GM23338 (cell line): ENCODE measurements at regions not wholly inside any gene's neighbourhood (a gene's known extent, or its start where the extent isn't known, plus 50 kb on each side); places are given as distances from the start of the nearest gene placed in this dataset.

Experiments used
- ATAC-seq: fragments of 200-7000 bp; cut with Tn5 transposase; 3 replicates; pipeline ENCODE4 v1.9.1; 2020
- DNase-seq: peaks from one replicate; pipeline ENCODE4 v3.0.0-alpha.2; 2015; ENCODE audit warnings: low spot score
- H2AFZ ChIP-seq: fragments of 200-600 bp; sonication (generic); 2 replicates; pipeline ENCODE4 v1.8.0; 2016; ENCODE audit warnings: antibody characterized with exemption, mild to moderate bottlenecking, moderate library complexity
- H3F3A ChIP-seq: fragments of 200-600 bp; sonication (generic); replicated peaks from 2 replicates; pipeline ENCODE4 v1.8.0; 2017; ENCODE audit warnings: antibody characterized with exemption, mixed run types, low read depth
- H3K27ac ChIP-seq: fragments of 200-600 bp; sonication (generic); 2 replicates; pipeline ENCODE4 v1.6.1; 2016; ENCODE audit warnings: low read depth
- H3K27me3 ChIP-seq: fragments of 200-600 bp; sonication (generic); 2 replicates; pipeline ENCODE4 v1.8.0; 2016; ENCODE audit warnings: mild to moderate bottlenecking, mixed run types, moderate library complexity; ENCODE audit not compliant: insufficient read depth
- H3K36me3 ChIP-seq: fragments of 200-600 bp; sonication (generic); 2 replicates; pipeline ENCODE4 v1.8.0; 2016; ENCODE audit warnings: mild to moderate bottlenecking; ENCODE audit not compliant: insufficient read depth
- H3K4me1 ChIP-seq: fragments of 200-600 bp; sonication (generic); 2 replicates; pipeline ENCODE4 v1.8.0; 2016; ENCODE audit warnings: mild to moderate bottlenecking, moderate library complexity; ENCODE audit not compliant: insufficient read depth
- H3K4me2 ChIP-seq: fragments of 200-600 bp; sonication (generic); 2 replicates; pipeline ENCODE4 v1.7.1; 2017; ENCODE audit warnings: mixed run types
- H3K4me3 ChIP-seq: fragments of 200-600 bp; sonication (generic); 2 replicates; pipeline ENCODE4 v1.6.1; 2016; ENCODE audit warnings: mixed run types
- H3K79me2 ChIP-seq: fragments of 200-600 bp; sonication (generic); replicated peaks from 2 replicates; pipeline ENCODE4 v1.8.0; 2017; ENCODE audit warnings: mild to moderate bottlenecking; ENCODE audit not compliant: insufficient read depth
- H3K9me2 ChIP-seq: fragments of 200-600 bp; sonication (generic); 2 replicates; pipeline ENCODE4 v1.8.0; 2017; ENCODE audit not compliant: insufficient read depth
- H4K20me1 ChIP-seq: fragments of 200-600 bp; sonication (generic); replicated peaks from 2 replicates; pipeline ENCODE4 v1.8.0; 2017; ENCODE audit warnings: mild to moderate bottlenecking; ENCODE audit not compliant: insufficient read depth
- H3K27ac Mint-ChIP-seq: 2 replicates; pipeline ENCODE4 v1.8.0; 2020; ENCODE audit warnings: inconsistent platforms, mild to moderate bottlenecking, moderate library complexity, mixed read lengths
- H3K27me3 Mint-ChIP-seq: 3 replicates; pipeline ENCODE4 v1.8.0; 2022; ENCODE audit warnings: low read depth, mild to moderate bottlenecking, moderate library complexity, mixed read lengths, inconsistent platforms; ENCODE audit not compliant: insufficient read depth, poor library complexity
- H3K36me3 Mint-ChIP-seq: 3 replicates; pipeline ENCODE4 v1.8.0; 2021; ENCODE audit warnings: low read depth, mild to moderate bottlenecking, inconsistent platforms, moderate library complexity, mixed read lengths
- H3K4me1 Mint-ChIP-seq: 3 replicates; pipeline ENCODE4 v1.8.0; 2020; ENCODE audit warnings: mild to moderate bottlenecking, inconsistent platforms, mixed read lengths
- H3K4me3 Mint-ChIP-seq: 3 replicates; pipeline ENCODE4 v1.8.0; 2021; ENCODE audit warnings: moderate library complexity, mild to moderate bottlenecking, inconsistent platforms, mixed read lengths
- H3K9me3 Mint-ChIP-seq: 3 replicates; pipeline ENCODE4 v1.8.0; 2020; ENCODE audit warnings: moderate library complexity, mild to moderate bottlenecking, inconsistent platforms, mixed read lengths
- JUNB ChIP-seq: IDR thresholded peaks from one replicate; pipeline ENCODE4 v1.6.1; 2016; ENCODE audit warnings: antibody characterized with exemption; ENCODE audit not compliant: unreplicated experiment
- NANOG ChIP-seq: IDR thresholded peaks from 2 replicates; pipeline ENCODE4 v1.6.1; 2016; ENCODE audit warnings: antibody characterized with exemption, borderline replicate concordance
- POLR2AphosphoS5 ChIP-seq: IDR thresholded peaks from 2 replicates; pipeline ENCODE4 v1.6.1; 2016; ENCODE audit warnings: antibody characterized with exemption, low read depth
- ZNF462 ChIP-seq: fragments of 250-450 bp; sonication (Bioruptor Pico); IDR thresholded peaks from 2 replicates; pipeline ENCODE4 v1.5.0; 2020; ENCODE audit warnings: mild to moderate bottlenecking, moderate library complexity
- TF ChIP-seq, protein P1 (sequence below), 2 experiments: fragments of 200-600 bp in 1 of 2; sonication (generic) in 1 of 2; conservative IDR thresholded peaks; 2 replicates each; pipeline versions ENCODE4 v1.5.1 to v1.6.1; 2016 to 2017; ENCODE audit warnings: antibody characterized with exemption in 2 of 2, low read depth in 2 of 2, mild to moderate bottlenecking in 2 of 2, moderate library complexity in 1 of 2

DNA sequence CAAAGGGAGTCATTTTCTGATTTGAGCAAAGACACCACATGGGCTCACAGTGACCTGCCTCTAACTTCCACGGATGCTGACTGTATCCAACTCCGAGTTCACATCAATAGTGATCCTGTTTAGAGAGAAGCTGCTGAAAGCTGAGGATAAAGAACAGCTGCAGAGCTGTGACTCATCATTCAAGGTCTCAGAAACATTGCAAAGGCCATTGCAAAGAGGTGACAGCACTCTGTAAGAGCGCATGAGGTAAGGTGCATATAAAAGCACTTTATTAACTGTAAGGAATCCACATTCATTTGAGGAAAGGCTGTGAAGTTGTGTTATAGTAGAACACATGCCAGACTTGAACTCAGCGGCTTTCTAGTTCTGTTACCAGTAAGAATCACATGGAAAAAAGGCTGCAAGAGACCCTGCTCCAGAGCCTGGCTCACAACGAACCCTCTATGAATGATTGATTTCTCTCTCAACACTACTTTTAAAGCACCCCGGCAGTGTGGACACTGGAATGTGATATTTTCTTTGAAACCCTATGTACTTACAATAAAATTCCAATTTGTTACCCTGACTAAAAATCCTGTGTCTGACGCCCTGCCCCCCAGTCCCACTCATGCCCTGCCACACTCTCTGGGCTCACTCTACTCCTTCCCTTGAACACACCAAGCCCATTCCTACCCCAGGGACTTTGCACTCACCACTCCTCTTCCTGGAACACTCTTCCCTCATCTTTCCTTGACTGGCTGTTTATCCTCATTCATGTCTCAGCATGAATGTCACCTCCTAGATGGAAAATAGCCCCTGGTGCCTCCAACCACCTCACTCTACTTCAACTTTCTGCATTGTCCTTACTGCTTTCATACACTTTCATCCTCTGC is 111.2 kb downstream of the LSM3 start:
- H3K27ac ChIP-seq = no peak overlapping the region
- H3K27ac Mint-ChIP-seq = peak overlapping the region; percentile 1; the same call in 1 of the 2 replicates

DNA sequence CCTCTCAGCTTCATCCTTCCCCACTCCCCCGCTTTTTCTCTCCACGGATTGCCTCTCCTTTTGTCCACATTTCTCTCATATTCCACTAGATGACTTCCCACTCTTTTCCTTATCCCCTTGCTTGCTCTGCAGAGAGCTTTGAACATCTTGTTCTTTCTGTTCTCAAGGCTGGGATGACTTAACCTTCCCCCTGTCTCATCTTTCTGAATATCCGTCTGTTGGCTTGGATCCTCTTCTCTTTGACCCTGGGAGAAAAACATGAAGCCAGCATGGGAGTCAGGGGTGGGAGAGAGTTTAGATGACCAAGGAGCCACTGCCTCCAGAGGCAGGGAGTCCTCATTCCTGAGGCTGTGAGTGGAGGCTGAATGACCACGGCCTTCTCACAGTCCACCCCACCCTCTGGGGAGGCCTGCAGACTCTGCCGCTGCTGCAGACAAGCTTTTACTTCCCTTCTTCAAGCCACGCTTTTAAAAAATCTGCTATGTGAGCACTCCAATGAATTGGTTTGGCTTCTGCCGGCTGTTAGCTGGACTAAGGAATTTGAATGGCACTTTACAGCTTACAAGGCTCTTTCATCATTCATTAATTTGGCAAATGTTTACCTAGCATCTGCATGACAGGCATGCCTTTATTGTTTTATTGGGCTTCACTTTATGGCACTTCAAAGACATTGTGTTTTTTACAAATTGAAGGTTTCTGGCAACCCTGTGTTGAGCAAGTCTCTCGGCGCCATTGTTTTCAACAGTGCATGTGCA is 111.6 kb upstream of the SLC6A6 start:
- Mint-ChIP-seq H3K27ac (no peak overlapping the region), H3K36me3 (no peaks in the 10 kb centered on the region), H3K4me1 (peaks cover 42% of the 10 kb centered on the region), H3K4me3 (no peak overlapping the region), H3K27me3 (peaks cover 7% of the 10 kb centered on the region), H3K9me3 (no peaks in the 10 kb centered on the region; the same call in 2 of the 3 replicates)
- Histone ChIP-seq H3K9me2 (0 out of 2 replicates have a peak, but pooled peaks cover 3% of the 10 kb centered on the region), H4K20me1 (no peaks in the 10 kb centered on the region), H3K4me2 (peak overlapping the region; percentile 29; the same call in 1 of the 2 replicates), H2AFZ (peak overlapping the region; percentile 52), H3K27ac (no peak overlapping the region), H3K27me3 (no peaks in the 10 kb centered on the region), H3F3A (no peaks in the 10 kb centered on the region; the same call in 1 of the 2 replicates), H3K79me2 (no peaks in the 10 kb centered on the region), H3K36me3 (no peaks in the 10 kb centered on the region), H3K4me3 (no peak overlapping the region), H3K4me1 (peaks cover 42% of the 10 kb centered on the region)
- TF ChIP-seq NANOG (peak; percentile 59; the same call in 1 of the 2 replicates), POLR2AphosphoS5 (no peak)
- DNase-seq (peak; percentile 34), ATAC-seq (no peak; the same call in 2 of the 3 replicates)

More for the DNA sequence above, 111.2 kb downstream of the LSM3 start:
- H3K4me1 ChIP-seq = peaks cover 50% of the 10 kb centered on the region
- Mint-ChIP-seq H3K36me3 (no peaks in the 10 kb centered on the region), H3K9me3 (no peaks in the 10 kb centered on the region; the same call in 2 of the 3 replicates), H3K4me3 (no peak overlapping the region; the same call in 2 of the 3 replicates), H3K27me3 (peaks cover 7% of the 10 kb centered on the region), H3K4me1 (peaks cover 52% of the 10 kb centered on the region)
- H3K4me2 ChIP-seq = peak overlapping the region; percentile 29; the same call in 1 of the 2 replicates
- H3K4me3 ChIP-seq = no peak overlapping the region
- no peaks in the 10 kb centered on the region for H3K27me3 ChIP-seq
- ATAC-seq = peak; percentile 14; the same call in 1 of the 3 replicates
- H3K79me2 ChIP-seq = no peaks in the 10 kb centered on the region
- no peaks in the 10 kb centered on the region for H3K36me3 ChIP-seq
- TF ChIP-seq JUNB = no peak
- TF ChIP-seq, protein P1, sequence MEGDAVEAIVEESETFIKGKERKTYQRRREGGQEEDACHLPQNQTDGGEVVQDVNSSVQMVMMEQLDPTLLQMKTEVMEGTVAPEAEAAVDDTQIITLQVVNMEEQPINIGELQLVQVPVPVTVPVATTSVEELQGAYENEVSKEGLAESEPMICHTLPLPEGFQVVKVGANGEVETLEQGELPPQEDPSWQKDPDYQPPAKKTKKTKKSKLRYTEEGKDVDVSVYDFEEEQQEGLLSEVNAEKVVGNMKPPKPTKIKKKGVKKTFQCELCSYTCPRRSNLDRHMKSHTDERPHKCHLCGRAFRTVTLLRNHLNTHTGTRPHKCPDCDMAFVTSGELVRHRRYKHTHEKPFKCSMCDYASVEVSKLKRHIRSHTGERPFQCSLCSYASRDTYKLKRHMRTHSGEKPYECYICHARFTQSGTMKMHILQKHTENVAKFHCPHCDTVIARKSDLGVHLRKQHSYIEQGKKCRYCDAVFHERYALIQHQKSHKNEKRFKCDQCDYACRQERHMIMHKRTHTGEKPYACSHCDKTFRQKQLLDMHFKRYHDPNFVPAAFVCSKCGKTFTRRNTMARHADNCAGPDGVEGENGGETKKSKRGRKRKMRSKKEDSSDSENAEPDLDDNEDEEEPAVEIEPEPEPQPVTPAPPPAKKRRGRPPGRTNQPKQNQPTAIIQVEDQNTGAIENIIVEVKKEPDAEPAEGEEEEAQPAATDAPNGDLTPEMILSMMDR (conservative IDR thresholded peaks at IDR 0.05; ENCODE audit: low read depth in 2 of 2) = no peak
- no peak for DNase-seq
- no peaks in the 10 kb centered on the region for H4K20me1 ChIP-seq
- H3F3A ChIP-seq = no peaks in the 10 kb centered on the region; the same call in 1 of the 2 replicates
- peak overlapping the region; percentile 52; the same call in 1 of the 2 replicates for H2AFZ ChIP-seq
- H3K9me2 ChIP-seq = 0 out of 2 replicates have a peak, but pooled peaks cover 3% of the 10 kb centered on the region

DNA sequence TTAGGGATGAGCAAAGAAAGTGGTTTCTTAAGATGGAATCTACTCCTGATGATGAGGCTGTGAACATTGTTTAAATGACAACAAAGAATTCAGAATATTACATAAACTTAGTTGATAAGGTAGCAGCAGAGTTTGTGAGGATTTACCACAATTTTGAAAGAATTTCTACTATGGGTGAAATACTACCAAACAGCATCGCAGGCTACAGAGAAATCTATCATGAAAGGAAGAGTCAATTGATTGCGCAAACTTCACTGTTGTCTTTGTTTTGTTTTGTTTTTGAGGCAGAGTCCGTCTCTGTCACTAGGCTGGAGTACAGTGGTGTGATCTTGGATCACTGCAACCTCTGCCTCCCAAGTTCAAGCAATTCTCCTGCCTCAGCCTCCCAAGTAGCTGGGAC is 107.4 kb upstream of the SLC6A6 start:
- Mint-ChIP-seq H3K27me3 (peaks cover 7% of the 10 kb centered on the region), H3K9me3 (no peaks in the 10 kb centered on the region; the same call in 2 of the 3 replicates), H3K27ac (no peak overlapping the region), H3K4me3 (no peak overlapping the region), H3K36me3 (no peaks in the 10 kb centered on the region), H3K4me1 (peaks cover 24% of the 10 kb centered on the region)
- Histone ChIP-seq H2AFZ (no peak overlapping the region), H3K4me2 (no peak overlapping the region), H3F3A (no peaks in the 10 kb centered on the region), H3K4me3 (no peak overlapping the region), H3K27ac (no peak overlapping the region), H3K27me3 (no peaks in the 10 kb centered on the region), H3K79me2 (no peaks in the 10 kb centered on the region), H3K9me2 (0 out of 2 replicates have a peak, but pooled peaks cover 3% of the 10 kb centered on the region), H3K36me3 (no peaks in the 10 kb centered on the region), H3K4me1 (peaks cover 21% of the 10 kb centered on the region), H4K20me1 (no peaks in the 10 kb centered on the region)
- no peak for DNase-seq
- ATAC-seq = no peak
- no peak for TF ChIP-seq ZNF462 (CRISPR knock-in tag)
